ENCODE measurements at regions not wholly inside any gene's neighbourhood (a gene's known extent, or its start where the extent isn't known, plus 50 kb on each side); places are given as distances from the start of the nearest gene placed in this dataset.

DNA sequence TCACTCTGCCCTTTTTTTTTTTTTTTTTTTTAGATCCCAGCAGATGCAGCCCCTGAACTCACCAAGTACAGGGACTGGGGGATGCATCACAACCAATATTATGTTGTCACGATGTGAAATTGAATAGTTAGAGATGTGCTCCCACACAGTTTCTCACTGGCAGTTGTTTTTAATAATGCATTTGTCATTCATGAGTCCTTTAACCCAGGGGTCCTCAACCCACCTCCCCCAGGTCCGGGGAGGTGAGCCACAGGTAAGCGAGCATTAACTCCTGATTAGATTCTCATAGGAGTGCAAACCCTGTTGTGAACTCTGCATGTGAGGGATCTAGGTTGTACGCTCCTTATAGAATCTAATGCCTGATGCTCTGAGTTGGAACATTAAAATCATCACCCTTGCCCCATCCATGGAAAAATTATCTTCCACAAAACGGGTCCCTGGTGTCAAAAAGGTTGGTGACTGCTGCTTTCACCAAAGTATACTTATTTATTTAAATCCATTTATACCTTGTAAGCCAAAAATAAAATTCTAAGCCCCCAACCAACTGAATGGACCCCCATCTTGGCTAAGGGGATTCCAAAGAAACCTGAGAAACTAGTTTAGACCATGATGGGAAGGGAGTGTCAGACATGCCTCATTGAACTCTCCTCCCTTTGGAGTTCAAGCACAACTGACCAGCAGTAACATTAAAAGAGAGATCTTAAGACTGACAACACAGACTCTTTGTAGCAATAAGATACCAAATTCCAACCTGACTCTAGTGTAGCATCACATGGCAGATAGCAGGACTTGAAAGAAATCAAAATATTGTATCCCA, 119.3 kb upstream of the ATP1A1 start:
- DNase-seq (no peak), FAIRE-seq (no peak), ATAC-seq (no peak)
- intact Hi-C loops (cut with DNase I), result no loop called here
- TF ChIP-seq CTCF (IDR thresholded peaks at IDR 0.05), result no peak
- 91 to 96% methylated on average over 5 of the region's 5 CpGs for WGBS, 2 donors
- no peak overlapping the region for H3K27ac ChIP-seq
- H3K4me1 ChIP-seq, result no peaks in the 10 kb centered on the region
- H3K4me3 ChIP-seq, result no peak overlapping the region
- H3K36me3 ChIP-seq, result no peaks in the 10 kb centered on the region
- H3K27me3 ChIP-seq, result no peaks in the 10 kb centered on the region
- no peaks in the 10 kb centered on the region for H3K9me3 ChIP-seq

GRCh38 chr1:116254776-116255175, 118.3 kb upstream of the ATP1A1 start:
- no peaks in the 10 kb centered on the region for H3K4me1 ChIP-seq
- intact Hi-C loops (cut with DNase I), result no loop called here
- H3K27ac ChIP-seq, result no peak overlapping the region
- FAIRE-seq (peak; percentile 83), ATAC-seq (no peak), DNase-seq (no peak)
- H3K4me3 ChIP-seq, result no peak overlapping the region
- no peaks in the 10 kb centered on the region for H3K9me3 ChIP-seq
- H3K27me3 ChIP-seq, result no peaks in the 10 kb centered on the region
- TF ChIP-seq CTCF (IDR thresholded peaks at IDR 0.05), result no peak
- WGBS, 2 donors, result 44 to 60% methylated on average over 1 of the region's 1 CpG
- no peaks in the 10 kb centered on the region for H3K36me3 ChIP-seq

DNA sequence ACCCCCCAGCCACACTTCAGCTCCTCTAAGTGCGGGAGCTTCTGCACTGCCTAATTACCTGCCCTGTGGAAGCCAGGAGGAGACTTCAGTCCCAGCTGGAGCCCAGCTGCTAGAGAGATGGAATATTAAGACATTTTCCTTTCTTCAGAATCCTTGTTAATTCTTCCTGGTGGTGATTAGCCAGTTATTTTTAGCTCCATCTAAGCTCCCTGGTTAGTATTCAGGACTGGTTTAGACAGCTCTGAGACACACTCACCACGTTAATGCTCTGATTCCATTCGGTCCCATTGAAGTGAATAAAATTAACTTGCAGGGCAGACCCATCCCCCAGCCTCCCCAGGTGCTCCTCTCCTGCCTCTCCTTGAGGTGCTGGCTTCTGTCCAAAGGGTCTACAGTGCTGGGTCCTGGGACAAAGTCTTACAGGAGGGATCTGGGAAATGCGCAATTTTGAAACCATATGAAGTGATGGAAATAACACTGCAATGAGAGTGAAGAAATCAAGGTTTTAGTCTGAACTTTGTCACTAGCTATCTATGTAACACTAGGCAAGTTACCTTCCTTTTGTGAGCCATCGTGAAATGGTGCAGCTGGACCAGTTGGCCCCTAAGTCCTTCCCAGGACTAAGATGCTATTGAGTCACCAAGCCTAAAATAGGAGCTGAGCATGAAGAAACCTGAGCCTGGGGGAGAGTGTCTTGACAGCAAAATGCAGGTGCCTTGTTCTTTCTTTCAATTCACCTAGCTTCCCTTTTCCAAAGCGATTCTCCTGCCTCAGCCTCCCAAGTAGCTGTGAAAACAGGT, 117.4 kb upstream of the ATP1A1 start:
- FAIRE-seq, result no peak
- intact Hi-C loops (cut with DNase I), result no loop called here
- no peak for TF ChIP-seq CTCF (IDR thresholded peaks at IDR 0.05)

GRCh38 chr1:116256286-116256649, 116.8 kb upstream of the ATP1A1 start:
- no peaks in the 10 kb centered on the region for H3K9me3 ChIP-seq
- FAIRE-seq (no peak), ATAC-seq (no peak), DNase-seq (no peak)
- 84 to 89% methylated on average over 2 of the region's 2 CpGs for WGBS, 2 donors
- no peak overlapping the region for H3K4me3 ChIP-seq
- H3K27me3 ChIP-seq, result no peaks in the 10 kb centered on the region
- no peaks in the 10 kb centered on the region for H3K4me1 ChIP-seq
- no peak overlapping the region for H3K27ac ChIP-seq
- intact Hi-C loops (cut with DNase I), result no loop called here
- H3K36me3 ChIP-seq, result no peaks in the 10 kb centered on the region
- no peak for TF ChIP-seq CTCF (IDR thresholded peaks at IDR 0.05)

More for the DNA sequence above, 117.4 kb upstream of the ATP1A1 start:
- DNase-seq (no peak), ATAC-seq (no peak)
- WGBS, 2 donors, result 69 to 78% methylated on average over 6 of the region's 6 CpGs
- Histone ChIP-seq H3K9me3 (no peaks in the 10 kb centered on the region), H3K27me3 (no peaks in the 10 kb centered on the region), H3K4me3 (no peak overlapping the region), H3K36me3 (no peaks in the 10 kb centered on the region), H3K27ac (no peak overlapping the region), H3K4me1 (no peaks in the 10 kb centered on the region)

DNA sequence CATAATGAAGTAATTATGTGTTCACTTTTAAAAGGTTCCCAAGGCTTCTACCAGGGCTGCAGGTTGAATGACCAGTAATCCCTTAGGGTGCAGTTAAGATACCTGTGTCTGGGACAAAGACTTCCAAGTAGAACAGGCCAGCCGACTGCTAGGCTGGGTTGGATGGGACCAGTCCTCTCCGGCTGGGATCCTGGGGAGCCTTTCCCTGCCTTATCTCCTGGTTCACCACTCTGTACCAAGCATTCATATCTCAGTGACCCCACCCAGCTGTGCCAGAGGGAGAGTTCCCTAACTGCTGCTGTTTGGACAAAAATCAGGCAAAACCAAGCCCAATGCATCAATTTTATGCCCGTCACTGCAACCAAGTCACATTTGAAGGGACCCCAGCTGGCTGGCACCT, 116.2 kb upstream of the ATP1A1 start:
- no peak for FAIRE-seq
- intact Hi-C loops (cut with DNase I), result no loop called here
- DNase-seq, result no peak
- Histone ChIP-seq H3K4me1 (no peaks in the 10 kb centered on the region), H3K9me3 (no peaks in the 10 kb centered on the region), H3K36me3 (no peaks in the 10 kb centered on the region), H3K27ac (no peak overlapping the region), H3K4me3 (no peak overlapping the region), H3K27me3 (no peaks in the 10 kb centered on the region)
- TF ChIP-seq CTCF (IDR thresholded peaks at IDR 0.05), result no peak
- WGBS, 2 donors, result 84 to 88% methylated on average over 3 of the region's 3 CpGs
- no peak for ATAC-seq
